HG03565 (cell line): ENCODE measurements at regions not wholly inside any gene's neighbourhood (a gene's known extent, or its start where the extent isn't known, plus 50 kb on each side); places are given as distances from the start of the nearest gene placed in this dataset.
"Not testable (repeated sequence)": the region's sequence is repeated elsewhere in the genome, so short reads cannot be mapped to it uniquely, and the experiment has no call there.

Experiments used
- ATAC-seq: cut with Tn5 transposase; IDR thresholded peaks from one replicate; pipeline ENCODE4 v1.9.1; 2021; ENCODE audit warnings: mild to moderate bottlenecking, moderate library complexity; ENCODE audit not compliant: unreplicated experiment

DNA sequence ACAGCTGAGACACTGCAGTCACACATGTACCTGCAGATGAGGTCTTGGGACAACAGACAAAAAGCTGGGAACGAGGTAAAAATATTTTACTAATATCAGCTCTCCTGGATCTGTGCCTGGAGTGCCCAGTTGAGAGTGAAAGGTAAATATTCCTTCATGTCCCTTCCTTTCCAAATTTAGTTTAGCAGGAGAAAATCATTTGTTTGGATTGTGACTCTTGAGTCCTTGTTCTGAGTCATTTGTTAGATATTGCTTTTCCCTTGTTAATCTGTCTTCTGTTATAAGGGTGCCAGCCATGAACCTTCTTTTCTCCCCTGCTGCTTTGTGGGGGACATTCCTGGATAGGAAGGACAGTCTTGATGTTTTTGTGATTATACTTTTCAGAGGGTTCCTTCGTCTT lies 329.2 kb downstream of the DSC3 start:
- ATAC-seq: no peak

DNA sequence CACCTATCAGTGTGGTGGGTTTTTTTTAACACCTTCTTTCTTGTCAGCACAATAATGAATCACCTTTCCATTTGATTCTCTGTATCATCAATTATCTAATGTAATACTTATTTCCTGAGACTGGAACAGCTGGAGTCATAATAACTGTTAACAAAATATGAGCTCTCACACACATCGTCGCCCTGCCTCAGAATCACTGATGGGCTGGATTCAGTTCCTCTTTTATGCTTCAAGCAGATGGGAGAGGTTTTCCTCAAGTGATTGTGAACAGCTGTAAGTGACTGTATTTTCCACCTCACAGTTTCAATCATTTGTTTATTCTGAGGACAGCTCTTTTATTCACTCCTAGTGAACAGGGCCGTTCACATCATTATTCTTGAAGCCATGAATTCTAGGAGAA lies 330.2 kb downstream of the DSC3 start:
- no peak for ATAC-seq

DNA sequence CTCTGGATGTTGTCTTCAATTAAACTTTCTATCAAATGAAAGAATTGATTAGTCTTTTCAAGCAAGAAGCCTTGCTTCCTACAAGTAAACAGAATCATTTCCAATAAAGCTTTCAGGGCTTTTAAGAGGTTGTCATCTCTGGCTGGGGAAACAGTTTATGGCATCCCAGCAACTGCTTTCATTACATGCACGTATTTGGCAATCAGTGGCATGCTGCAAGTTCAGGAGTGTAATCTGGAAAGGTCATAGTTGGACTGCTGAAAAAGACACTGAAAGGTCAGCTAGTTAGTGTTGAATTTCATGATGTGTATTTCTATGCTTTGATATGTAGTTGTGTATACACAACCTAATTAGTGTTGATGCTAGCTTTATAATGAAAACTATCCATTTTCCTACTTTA lies 332.9 kb downstream of the DSC3 start:
- no peak for ATAC-seq

DNA sequence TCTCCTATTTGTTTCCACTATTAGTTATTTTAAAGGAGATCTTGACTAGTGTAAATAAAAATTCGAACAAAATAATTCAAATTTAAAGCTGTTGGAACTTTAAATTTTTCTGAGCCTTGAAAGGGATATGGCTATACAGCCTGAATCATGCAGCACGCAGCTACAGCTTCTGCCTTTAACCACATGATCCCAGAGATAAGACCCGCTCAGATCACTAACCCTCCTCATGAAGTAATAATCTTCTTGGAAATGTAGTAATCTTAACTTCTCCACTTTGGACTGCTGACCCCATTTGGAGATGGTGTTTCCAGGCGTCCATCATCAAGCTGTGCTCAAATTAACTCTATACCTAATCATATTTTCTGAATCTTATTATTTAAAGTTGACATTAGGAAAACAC lies 336.6 kb downstream of the DSC3 start:
- ATAC-seq: no peak

DNA sequence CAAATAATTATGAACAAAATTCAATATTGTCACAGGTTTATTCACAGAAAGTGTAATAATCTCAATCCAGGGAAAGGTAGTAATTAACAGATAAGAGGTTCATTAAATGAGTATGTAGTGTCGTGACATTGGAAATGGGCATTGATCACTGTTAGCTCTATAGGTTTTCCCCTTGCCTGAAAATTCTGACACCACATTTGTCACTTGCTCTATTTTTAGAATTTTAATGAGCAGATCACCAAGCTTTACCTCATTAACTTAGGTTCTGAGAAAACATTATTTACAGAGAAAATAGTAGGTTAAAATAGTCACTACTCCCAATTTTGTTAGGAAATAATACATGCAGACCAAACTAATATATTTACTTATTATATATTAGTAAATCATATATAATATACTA lies 344.0 kb downstream of the DSC3 start:
- ATAC-seq: no peak

DNA sequence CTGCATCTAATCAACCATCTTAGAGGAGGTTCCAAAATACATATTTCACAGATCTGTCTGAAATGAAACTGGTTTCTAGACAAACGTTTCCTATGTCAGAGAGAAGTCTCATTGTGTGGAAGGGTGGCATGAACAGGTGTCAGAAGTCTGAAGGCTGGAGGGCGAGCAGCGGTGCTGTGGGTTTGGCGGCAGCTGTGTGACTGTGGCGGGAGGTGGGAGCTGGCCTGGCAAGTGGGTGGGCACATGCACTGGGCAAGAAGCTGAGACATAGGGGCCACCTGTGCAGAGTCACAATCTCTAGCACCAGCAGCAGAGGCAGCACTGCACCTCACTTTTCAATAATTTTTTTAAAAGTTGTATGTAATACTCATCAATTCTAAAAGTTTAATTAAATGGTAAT lies 346.3 kb downstream of the DSC3 start:
- no peak for ATAC-seq

DNA sequence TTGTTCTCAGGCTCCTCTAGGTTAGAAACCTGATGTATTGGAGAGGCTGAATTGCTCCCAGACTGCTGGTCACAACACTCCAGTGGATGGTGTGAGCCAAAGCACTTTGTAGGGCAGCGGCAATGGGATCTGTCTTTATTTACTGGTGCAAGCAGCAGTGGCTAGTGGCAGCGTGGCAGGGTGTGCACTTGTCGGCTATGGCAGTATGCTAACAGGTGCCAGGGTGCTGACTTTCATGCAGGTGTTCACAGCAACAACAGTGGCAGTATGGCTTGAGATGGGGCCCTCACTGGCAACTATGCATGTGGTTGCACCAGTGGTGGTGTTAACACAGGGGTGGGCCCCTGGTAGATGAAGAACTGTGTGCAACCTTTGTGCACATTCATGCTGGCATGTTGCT lies 347.8 kb downstream of the DSC3 start:
- no peak for ATAC-seq

DNA sequence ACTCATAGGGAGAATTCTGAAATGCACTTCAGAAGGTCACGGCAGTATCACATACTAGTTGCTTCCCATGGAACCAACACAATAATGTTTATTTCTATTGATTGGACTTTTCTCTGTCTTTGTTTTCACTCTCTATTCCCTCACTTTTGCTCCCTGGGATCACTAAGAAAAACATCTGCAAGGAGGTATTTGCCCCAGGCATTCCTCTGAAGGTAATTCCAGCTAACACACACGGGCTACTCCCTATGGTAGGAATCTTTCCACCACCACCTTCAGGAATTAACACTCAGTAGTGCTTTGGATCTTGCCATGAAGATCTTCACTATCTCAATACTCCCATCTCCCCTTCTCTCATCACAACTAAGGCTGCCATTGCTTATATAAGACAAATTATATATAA lies 353.3 kb downstream of the DSC3 start:
- ATAC-seq: no peak

DNA sequence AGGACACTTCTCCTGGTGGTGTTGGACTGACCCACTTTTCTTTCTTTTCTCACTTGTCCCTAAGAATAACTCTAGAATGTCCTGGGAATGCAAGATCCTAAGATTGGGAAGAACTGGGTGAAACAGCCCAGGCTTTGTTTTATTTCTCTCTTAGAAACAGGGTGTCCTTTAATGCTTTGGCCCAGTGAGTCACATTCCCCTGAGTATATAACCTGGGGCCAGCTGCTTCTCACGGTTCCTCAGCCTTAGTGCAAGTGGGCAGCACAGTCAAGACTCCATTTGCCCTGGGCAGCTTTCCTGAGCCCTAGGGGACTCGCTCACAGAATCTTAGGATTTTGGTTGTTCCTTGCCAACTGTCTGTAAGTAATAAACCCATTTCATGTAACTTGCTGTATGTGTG lies 355.0 kb downstream of the DSC3 start:
- ATAC-seq: no peak

DNA sequence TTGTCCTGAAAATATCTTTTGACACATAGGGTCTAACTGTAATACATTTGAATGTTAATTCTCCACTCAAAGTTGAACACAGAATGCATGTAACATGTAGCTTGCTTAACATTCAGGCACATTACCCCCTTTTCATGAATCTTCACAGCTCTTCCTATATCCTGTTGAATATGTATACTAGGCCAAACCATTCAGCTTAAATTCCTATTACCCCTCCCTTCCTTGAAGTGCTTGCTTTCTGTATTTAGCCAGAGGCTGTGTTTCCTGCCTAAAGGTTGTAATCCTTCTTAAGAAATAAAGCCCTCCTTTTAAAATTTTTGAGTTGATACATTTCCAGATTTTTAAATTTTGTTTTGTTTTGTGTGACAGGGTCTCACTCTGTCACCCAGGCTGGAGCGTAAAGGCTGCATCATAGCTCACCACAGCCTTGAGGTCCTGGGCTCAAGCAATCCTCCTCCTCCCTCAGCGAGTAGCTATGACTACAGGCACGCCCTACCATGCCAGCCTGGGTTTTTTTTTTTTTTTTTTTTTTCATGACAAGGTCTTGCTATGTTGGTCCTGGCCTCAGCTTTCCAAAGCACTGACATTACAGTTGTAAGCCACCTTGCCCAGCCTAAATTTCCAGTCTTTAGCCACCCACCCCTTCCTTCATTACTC lies 357.6 kb downstream of the DSC3 start:
- no peak for ATAC-seq

DNA sequence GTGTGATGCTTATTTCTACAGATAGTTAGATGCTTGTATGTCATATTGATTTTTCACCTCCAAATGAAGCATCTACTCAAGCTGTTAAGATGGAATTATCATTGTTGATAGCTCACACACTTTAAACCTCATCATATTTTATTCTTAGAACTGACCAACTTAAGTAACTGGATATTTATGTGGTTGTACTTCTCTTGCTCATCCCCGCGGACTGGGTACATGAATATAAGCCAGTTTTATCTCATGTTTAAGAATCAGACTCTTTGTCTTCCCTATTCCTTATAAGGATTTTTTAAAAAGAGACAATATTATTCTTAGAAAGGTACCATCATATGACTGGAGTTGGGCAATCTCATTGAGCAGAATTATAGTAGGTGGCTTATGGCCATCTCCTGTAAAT lies 358.7 kb downstream of the DSC3 start:
- ATAC-seq: no peak

DNA sequence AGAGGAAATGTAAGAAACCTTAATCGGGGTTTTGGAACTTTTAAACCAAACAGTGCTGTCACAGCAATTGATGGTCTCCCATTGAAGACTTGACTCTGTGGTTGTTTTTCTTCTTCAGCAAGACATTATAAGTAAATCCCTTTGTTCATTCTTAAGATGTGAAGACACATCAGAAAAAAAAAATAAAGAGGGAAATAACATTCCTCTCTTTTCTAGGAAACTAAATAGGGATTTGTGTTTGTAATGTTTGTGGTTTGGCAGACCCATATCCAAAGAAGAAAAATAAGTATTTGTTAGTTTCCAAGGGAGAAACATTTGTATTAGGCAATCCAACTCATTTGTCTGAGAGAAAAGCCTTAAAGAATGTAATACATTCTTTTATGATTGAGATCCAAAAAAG lies 359.9 kb downstream of the DSC3 start:
- no peak for ATAC-seq

DNA sequence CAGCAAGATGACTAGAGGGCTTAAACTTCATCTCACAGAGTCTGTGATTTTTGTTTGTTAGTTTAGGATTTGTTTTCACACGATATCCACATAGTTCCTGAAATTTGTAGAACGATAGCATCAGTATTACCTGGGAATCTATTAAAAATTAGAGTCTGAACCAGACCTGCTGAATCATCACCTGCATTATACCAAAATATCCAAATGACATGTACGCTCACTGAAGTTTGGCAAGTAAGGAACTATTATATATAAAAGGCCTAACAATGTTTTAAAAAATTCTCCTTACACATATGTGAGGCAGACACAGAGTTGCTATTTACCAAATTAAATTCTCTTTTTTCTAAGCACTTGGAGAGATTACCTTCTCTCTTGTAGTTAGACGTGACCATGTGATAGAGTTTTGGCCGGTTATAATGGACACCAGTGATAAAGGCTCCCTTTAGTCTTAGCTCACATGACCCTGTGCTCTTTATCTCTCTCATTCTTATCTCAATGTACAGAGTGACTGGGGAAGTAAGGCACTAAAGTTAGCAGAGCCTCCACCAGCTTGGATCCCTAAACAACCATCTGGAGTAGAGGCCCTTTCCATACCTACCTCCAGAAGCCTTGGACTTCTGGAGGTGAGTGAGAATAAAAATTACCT lies 363.1 kb downstream of the DSC3 start:
- ATAC-seq: no peak

DNA sequence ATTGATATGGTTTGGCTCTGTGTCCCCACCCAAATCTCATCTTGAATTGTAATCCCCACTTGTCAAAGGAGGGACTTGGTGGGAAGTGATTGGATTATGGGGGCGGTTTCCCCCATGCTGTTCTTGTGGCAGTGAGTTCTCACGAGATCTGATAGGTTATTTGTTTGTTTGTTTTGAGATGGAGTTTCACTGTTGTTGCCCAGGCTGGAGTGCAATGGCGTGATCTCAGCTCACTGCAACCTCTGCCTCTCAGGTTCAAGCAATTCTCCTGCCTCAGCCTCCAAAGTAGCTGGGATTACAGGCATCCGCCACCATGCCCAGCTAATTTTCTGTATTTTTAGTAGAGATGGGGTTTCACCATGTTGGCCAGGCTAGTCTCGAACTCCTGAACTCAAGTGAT lies 364.7 kb downstream of the DSC3 start:
- ATAC-seq: not testable (repeated sequence)

DNA sequence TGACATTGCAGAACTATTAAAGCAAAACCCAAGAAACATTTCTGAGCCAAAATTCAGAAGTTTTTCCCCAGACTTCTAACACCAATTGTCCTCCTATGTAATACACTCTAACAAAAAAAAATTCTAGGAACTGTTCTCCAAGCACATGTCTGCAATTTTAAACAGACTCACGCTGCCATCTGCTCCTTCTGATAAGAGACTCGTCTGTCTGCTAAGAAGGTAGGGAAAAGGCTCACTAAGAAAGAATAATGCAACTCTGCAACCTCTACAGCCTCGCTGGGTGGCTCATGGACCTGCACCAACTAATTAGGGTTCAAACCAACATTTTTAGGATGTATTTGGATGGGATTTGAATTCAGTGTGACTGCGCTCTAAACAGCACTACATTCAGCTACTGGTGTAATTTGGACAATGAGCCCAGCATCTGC lies 366.5 kb downstream of the DSC3 start:
- no peak for ATAC-seq

DNA sequence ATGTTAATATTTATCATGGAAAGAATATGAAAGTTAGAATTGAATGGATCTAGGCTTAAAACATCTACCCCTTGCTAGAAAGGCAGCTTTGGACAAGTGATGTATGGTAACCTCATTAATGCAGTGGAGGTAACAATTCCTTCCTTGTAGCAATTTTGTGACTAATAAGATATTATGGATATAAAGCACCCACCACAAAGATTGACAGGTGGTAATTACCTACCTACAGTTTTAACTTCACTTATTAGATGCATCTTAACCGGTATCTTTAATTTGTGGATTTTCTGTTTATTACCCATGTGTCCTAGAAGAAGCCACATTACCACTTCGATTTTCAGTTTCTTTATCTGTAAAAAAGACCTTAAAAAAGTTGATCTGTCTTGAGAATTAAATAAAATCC lies 367.0 kb downstream of the DSC3 start:
- ATAC-seq: no peak

DNA sequence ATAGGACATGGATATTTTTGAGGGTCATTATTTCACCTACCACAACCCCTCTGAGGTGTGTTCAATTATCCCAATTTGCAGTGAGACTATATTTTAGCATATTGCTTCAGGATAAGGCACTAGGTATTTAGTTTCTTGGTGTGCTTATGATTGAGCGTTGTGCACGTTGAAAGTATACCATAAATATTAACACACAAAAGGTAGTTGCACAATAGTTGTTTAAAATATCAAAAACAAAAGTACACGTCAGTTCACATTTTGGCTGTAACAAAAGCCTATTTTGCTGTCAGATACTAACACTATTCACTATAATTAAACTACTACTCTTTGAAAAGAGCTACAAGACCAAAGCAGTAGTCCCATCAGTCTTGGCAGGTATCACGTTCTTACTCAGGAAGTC lies 367.5 kb downstream of the DSC3 start:
- no peak for ATAC-seq

DNA sequence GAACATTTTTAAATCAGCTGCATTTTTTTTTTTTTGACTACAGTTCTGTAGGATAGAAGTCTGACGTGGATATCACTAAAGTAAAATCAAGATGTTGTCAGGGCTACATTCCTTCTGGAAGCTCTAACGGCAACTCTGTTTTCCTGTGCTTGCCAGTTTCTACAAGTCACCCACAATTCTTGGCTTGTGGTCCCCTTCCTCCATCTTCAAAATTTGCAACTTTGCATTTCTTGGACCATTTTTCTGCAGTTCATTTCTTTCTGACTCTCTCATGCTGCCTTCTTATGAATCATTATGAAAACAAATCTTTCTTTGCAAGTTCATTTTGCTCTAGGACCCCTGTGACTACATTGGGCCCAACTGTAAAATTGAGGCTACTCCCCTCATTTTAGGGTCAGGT lies 367.9 kb downstream of the DSC3 start:
- no peak for ATAC-seq

DNA sequence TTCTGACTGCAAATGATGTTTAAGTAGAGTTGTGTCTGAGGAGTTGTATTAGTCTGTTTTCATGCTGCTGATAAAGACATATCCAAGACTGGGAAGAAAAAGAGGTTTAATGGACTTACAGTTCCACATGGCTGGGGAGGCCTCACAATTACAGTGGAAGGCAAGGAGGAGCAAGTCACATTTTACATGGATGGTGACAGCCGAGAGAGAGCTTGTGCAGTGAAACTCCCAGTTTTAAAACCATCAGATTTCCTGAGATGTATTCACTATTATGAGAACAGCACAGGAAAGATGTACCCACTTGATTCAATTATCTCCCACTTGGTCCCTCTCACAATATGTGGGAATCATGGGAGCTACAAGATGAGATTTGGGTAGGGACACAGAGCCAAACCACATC lies 370.1 kb downstream of the DSC3 start:
- not testable (repeated sequence) for ATAC-seq

DNA sequence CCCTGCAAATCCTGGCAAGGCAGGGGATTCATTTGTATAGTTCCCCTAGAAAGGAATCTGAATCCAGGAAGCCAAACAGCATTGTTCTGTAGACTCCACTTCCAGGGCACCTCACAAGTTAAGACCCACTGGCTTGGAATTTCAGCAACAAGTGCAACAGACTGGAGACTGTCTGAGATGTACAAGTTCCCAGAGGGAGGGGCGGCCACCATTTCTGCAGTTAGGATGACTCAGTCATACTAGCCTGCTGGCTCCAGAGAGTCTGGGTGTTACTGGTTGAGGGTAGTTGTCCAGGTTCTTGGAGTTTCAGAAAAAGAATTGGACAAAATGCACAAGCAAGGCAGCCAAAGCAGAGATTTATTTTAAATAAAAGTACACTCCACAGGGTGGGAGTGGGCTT lies 384.2 kb downstream of the DSC3 start:
- no peak for ATAC-seq

DNA sequence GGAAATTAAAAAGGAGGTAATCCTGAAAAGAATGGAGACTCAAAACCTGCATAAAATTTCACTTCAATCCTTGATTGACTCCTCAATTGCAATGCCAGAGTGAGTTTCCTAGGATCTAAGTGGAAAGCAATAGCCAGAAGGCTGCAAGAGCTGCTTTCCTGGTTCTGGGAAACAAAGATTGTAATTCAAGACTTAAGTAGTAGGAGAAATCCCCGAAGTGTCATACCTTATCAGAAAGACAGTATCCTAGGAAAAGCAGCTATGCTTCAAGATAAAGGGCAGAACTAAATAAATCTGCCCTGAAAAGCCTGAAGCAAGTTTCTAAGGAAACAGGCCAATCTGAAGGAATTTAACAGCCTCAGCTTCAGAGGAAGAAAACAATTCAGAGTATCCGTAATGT lies 390.2 kb downstream of the DSC3 start:
- no peak for ATAC-seq

DNA sequence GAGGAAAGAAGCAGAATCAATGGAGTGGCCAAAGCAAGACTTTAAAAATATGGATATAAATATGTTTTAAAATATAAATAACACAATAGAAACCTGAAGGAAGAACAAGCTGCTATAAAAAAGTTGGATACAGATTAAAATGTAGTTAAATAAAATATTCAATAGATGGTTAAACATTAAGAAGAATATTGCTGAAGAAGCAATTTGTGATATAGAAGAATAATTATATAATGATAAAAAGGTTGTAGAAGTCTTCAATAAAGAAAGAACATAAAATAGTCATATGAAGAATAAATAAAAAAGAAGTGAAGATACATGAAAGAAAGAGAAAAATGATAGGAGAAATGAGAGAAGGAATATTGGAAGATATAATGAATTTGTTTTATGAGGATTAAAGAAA lies 392.0 kb downstream of the DSC3 start:
- no peak for ATAC-seq

DNA sequence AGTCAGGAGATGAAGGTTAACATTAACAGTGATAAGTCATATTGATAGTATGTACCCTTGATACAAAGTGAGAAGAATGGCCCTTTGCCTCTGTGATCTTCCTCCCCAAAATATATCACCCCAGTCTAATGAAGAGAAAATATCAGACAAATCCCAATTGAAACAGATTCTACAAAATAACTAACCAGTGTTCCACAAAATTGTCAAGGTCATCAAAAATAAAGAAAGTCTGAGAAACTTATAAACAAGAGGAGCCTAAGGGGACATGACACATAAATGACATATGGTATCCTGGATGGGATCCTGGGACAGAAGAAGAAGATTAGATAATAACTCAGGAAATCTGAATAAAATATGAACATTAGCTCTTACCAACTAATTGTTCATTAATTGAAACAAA lies 398.4 kb downstream of the DSC3 start:
- no peak for ATAC-seq
